ENCODE measurements at regions not wholly inside any gene's neighbourhood (a gene's known extent, or its start where the extent isn't known, plus 50 kb on each side); places are given as distances from the start of the nearest gene placed in this dataset.

DNA sequence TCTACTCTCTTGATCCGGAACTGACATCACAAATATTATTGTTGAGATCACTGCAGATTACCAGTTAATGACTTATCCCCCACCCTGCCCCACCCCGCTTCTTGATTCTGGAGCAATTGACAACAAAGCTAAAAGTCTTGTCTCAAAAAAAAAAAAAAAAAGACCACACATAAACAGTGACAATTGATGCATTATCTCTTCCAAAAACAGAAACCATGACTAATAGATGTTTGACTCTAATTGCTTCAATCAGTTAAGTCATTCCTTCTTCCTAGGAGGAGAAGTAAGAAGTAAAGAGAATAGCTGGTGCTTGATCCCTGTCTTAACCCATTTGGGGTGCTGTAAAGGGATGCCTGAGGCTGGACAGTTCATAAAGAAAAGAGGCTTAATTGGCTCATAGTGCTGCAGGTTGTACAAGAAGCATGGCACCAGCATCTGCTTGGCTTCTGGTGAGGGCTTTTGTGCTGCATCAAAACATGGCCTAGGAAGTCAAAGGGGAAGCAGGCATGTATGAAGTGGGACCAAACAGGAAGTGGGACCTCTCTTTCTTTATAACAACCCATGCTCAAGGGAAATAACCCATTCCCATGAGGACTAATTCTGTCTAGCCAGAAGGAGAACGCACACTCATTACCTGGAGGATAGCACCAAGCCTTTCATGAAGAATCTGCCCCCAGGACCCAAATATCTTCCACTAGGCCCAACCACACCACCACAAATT, 158.7 kb downstream of the TMEM167A start:
- Histone ChIP-seq H3K27ac (ENCODE audit: low read length) (peak overlapping the region; percentile 57; the same call in 1 of the 2 replicates), H3K9me3 (ENCODE audit: insufficient read depth, low read length) (peaks cover 6% of the 10 kb centered on the region), H4K20me1 (ENCODE audit: insufficient read depth, low read length) (no peaks in the 10 kb centered on the region), H3K36me3 (replicated peaks; ENCODE audit: low read depth, low read length) (peaks cover 13% of the 10 kb centered on the region), H2AFZ (ENCODE audit: low read depth, low read length) (no peak overlapping the region; the same call in 1 of the 2 replicates), H3K4me3 (ENCODE audit: low read length) (no peak overlapping the region), H3K27me3 (ENCODE audit: low read depth, low read length) (no peaks in the 10 kb centered on the region), H3K4me1 (ENCODE audit: low read length) (peaks cover 19% of the 10 kb centered on the region), H3K9ac (ENCODE audit: low read length) (no peak overlapping the region), H3K79me2 (ENCODE audit: low read length) (no peaks in the 10 kb centered on the region), H3K4me2 (ENCODE audit: low read length) (no peak overlapping the region)
- no peak for TF ChIP-seq EZH2phosphoT487 (IDR thresholded peaks at IDR 0.05; ENCODE audit: low read depth)
- TF ChIP-seq, protein P1, sequence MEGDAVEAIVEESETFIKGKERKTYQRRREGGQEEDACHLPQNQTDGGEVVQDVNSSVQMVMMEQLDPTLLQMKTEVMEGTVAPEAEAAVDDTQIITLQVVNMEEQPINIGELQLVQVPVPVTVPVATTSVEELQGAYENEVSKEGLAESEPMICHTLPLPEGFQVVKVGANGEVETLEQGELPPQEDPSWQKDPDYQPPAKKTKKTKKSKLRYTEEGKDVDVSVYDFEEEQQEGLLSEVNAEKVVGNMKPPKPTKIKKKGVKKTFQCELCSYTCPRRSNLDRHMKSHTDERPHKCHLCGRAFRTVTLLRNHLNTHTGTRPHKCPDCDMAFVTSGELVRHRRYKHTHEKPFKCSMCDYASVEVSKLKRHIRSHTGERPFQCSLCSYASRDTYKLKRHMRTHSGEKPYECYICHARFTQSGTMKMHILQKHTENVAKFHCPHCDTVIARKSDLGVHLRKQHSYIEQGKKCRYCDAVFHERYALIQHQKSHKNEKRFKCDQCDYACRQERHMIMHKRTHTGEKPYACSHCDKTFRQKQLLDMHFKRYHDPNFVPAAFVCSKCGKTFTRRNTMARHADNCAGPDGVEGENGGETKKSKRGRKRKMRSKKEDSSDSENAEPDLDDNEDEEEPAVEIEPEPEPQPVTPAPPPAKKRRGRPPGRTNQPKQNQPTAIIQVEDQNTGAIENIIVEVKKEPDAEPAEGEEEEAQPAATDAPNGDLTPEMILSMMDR (IDR thresholded peaks at IDR 0.05; ENCODE audit: low read depth, low read length) = no peak

- peak overlapping the region; percentile 57 for H3K27ac ChIP-seq (ENCODE audit: low read length)
- 0 out of 2 replicates have a peak overlapping the region, but pooled peaks have one; percentile 39 for H2AFZ ChIP-seq (ENCODE audit: low read depth, low read length)
- peaks cover 13% of the 10 kb centered on the region for H3K36me3 ChIP-seq (replicated peaks; ENCODE audit: low read depth, low read length)
- H3K4me1 ChIP-seq (ENCODE audit: low read length) = peaks cover 19% of the 10 kb centered on the region
- no peaks in the 10 kb centered on the region for H4K20me1 ChIP-seq (ENCODE audit: insufficient read depth, low read length)
- H3K9me3 ChIP-seq (ENCODE audit: insufficient read depth, low read length) = peaks cover 6% of the 10 kb centered on the region
- peak overlapping the region; percentile 34 for H3K4me2 ChIP-seq (ENCODE audit: low read length)
- H3K9ac ChIP-seq (ENCODE audit: low read length) = peak overlapping the region; percentile 13; the same call in 1 of the 2 replicates
- H3K79me2 ChIP-seq (ENCODE audit: low read length) = no peaks in the 10 kb centered on the region
- TF ChIP-seq EZH2phosphoT487 (IDR thresholded peaks at IDR 0.05; ENCODE audit: low read depth) = no peak
- TF ChIP-seq, protein P1 (IDR thresholded peaks at IDR 0.05; ENCODE audit: low read depth, low read length) = no peak
- H3K4me3 ChIP-seq (ENCODE audit: low read length) = peak overlapping the region; percentile 26; the same call in 1 of the 2 replicates
- H3K27me3 ChIP-seq (ENCODE audit: low read depth, low read length) = no peaks in the 10 kb centered on the region
Measured at GRCh38 chr5:82917584-82917983, 159.6 kb downstream of the TMEM167A start.

- Histone ChIP-seq H3K9ac (ENCODE audit: low read length) (no peak overlapping the region), H3K27ac (ENCODE audit: low read length) (no peak overlapping the region), H3K4me2 (ENCODE audit: low read length) (no peak overlapping the region), H3K79me2 (ENCODE audit: low read length) (no peaks in the 10 kb centered on the region), H3K27me3 (ENCODE audit: low read depth, low read length) (no peaks in the 10 kb centered on the region), H3K9me3 (ENCODE audit: insufficient read depth, low read length) (peaks cover 6% of the 10 kb centered on the region), H2AFZ (ENCODE audit: low read depth, low read length) (no peak overlapping the region), H3K4me3 (ENCODE audit: low read length) (no peak overlapping the region), H3K36me3 (replicated peaks; ENCODE audit: low read depth, low read length) (peaks cover 11% of the 10 kb centered on the region), H4K20me1 (ENCODE audit: insufficient read depth, low read length) (no peaks in the 10 kb centered on the region), H3K4me1 (ENCODE audit: low read length) (peaks cover 19% of the 10 kb centered on the region)
- TF ChIP-seq, protein P1 (IDR thresholded peaks at IDR 0.05; ENCODE audit: low read depth, low read length) = no peak
- no peak for TF ChIP-seq EZH2phosphoT487 (IDR thresholded peaks at IDR 0.05; ENCODE audit: low read depth)
Measured at GRCh38 chr5:82913971-82914370, 163.2 kb downstream of the TMEM167A start.

- peaks cover 4% of the 10 kb centered on the region; the same call in 1 of the 2 replicates for H3K4me1 ChIP-seq (ENCODE audit: low read length)
- H2AFZ ChIP-seq (ENCODE audit: low read depth, low read length) = no peak overlapping the region
- no peaks in the 10 kb centered on the region for H3K27me3 ChIP-seq (ENCODE audit: low read depth, low read length)
- peaks cover 6% of the 10 kb centered on the region for H3K9me3 ChIP-seq (ENCODE audit: insufficient read depth, low read length)
- no peak overlapping the region for H3K9ac ChIP-seq (ENCODE audit: low read length)
- no peak overlapping the region for H3K4me3 ChIP-seq (ENCODE audit: low read length)
- no peaks in the 10 kb centered on the region for H4K20me1 ChIP-seq (ENCODE audit: insufficient read depth, low read length)
- H3K27ac ChIP-seq (ENCODE audit: low read length) = no peak overlapping the region
- TF ChIP-seq EZH2phosphoT487 (IDR thresholded peaks at IDR 0.05; ENCODE audit: low read depth) = no peak
- TF ChIP-seq, protein P1 (IDR thresholded peaks at IDR 0.05; ENCODE audit: low read depth, low read length) = no peak
- peaks cover 8% of the 10 kb centered on the region for H3K36me3 ChIP-seq (replicated peaks; ENCODE audit: low read depth, low read length)
- no peaks in the 10 kb centered on the region for H3K79me2 ChIP-seq (ENCODE audit: low read length)
- no peak overlapping the region for H3K4me2 ChIP-seq (ENCODE audit: low read length)
Measured at GRCh38 chr5:82912462-82912861, 164.7 kb downstream of the TMEM167A start.
